Activated B cell treated with CpG ODN at 0.5 μM for 24 hours (primary cell): ENCODE measurements at regions not wholly inside any gene's neighbourhood (a gene's known extent, or its start where the extent isn't known, plus 50 kb on each side); places are given as distances from the start of the nearest gene placed in this dataset.
A peak's percentile ranks its signal among the peaks of the same experiment; 100 is the strongest.
"Not testable (repeated sequence)": the region's sequence is repeated elsewhere in the genome, so short reads cannot be mapped to it uniquely, and the experiment has no call there.

Experiments
- ATAC-seq: fragments of 200-7000 bp; cut with Tn5 transposase; one replicate; pipeline ENCODE4 v1.10.0; 2021; ENCODE audit warnings: low read depth, mild to moderate bottlenecking, moderate library complexity
- CTCF ChIA-PET: fragments of 350-600 bp; sonication (Branson Sonifier 250); formaldehyde crosslinking; loops from one replicate; lab custom pipeline; 2021; ENCODE audit warnings: antibody characterized with exemption; lab: Charles Lee
- POLR2A ChIA-PET: fragments of 350-600 bp; sonication (Branson Sonifier 250); formaldehyde crosslinking; loops from one replicate; lab custom pipeline; 2021; ENCODE audit warnings: antibody characterized with exemption; lab: Charles Lee
- DNase-seq: peaks from one replicate; pipeline ENCODE4 v3.0.0; 2022
- H3K27ac Mint-ChIP-seq: one replicate; pipeline ENCODE4 v1.8.0; 2020; ENCODE audit warnings: mixed read lengths
- H3K27me3 Mint-ChIP-seq: one replicate; pipeline ENCODE4 v1.8.0; 2021; ENCODE audit warnings: mixed read lengths
- H3K36me3 Mint-ChIP-seq: one replicate; pipeline ENCODE4 v1.8.0; 2021; ENCODE audit warnings: low read depth, mixed read lengths
- H3K4me1 Mint-ChIP-seq: one replicate; pipeline ENCODE4 v1.8.0; 2021; ENCODE audit warnings: mixed read lengths
- H3K4me3 Mint-ChIP-seq: one replicate; pipeline ENCODE4 v1.8.0; 2020; ENCODE audit warnings: mild to moderate bottlenecking, mixed read lengths
- H3K9me3 Mint-ChIP-seq: one replicate; pipeline ENCODE4 v1.8.0; 2020; ENCODE audit warnings: mixed read lengths
- intact Hi-C: fragments of 100-400 bp; cut with micrococcal nuclease; formaldehyde crosslinking; loops from one replicate; pipeline ENCODE4 v1.15.1; 2024

- H3K4me3 Mint-ChIP-seq, CTCF ChIA-PET, H3K9me3 Mint-ChIP-seq, H3K27me3 Mint-ChIP-seq, H3K27ac Mint-ChIP-seq, POLR2A ChIA-PET, H3K36me3 Mint-ChIP-seq, ATAC-seq, DNase-seq, H3K4me1 Mint-ChIP-seq, intact Hi-C loops: not testable (repeated sequence)
Observed at GRCh38 chr21:6428498-6429092, 4092.8 kb upstream of the TPTE start.

- H3K27me3 Mint-ChIP-seq, CTCF ChIA-PET, H3K4me1 Mint-ChIP-seq, H3K36me3 Mint-ChIP-seq, ATAC-seq, DNase-seq, H3K4me3 Mint-ChIP-seq, POLR2A ChIA-PET, H3K27ac Mint-ChIP-seq, intact Hi-C loops, H3K9me3 Mint-ChIP-seq: not testable (repeated sequence)
Observed at GRCh38 chr21:6429924-6430323, 4091.5 kb upstream of the TPTE start.

GRCh38 chr21:6433149-6433548 lies 4088.2 kb upstream of the TPTE start:
- H3K27ac Mint-ChIP-seq, H3K27me3 Mint-ChIP-seq, H3K4me3 Mint-ChIP-seq, DNase-seq, ATAC-seq, H3K4me1 Mint-ChIP-seq, intact Hi-C loops, POLR2A ChIA-PET, CTCF ChIA-PET, H3K9me3 Mint-ChIP-seq, H3K36me3 Mint-ChIP-seq: not testable (repeated sequence)

- H3K9me3 Mint-ChIP-seq, H3K36me3 Mint-ChIP-seq, H3K4me3 Mint-ChIP-seq, CTCF ChIA-PET, DNase-seq, H3K27ac Mint-ChIP-seq, POLR2A ChIA-PET, H3K4me1 Mint-ChIP-seq, H3K27me3 Mint-ChIP-seq, ATAC-seq, intact Hi-C loops: not testable (repeated sequence)
Observed at GRCh38 chr21:6436205-6436604, 4085.2 kb upstream of the TPTE start.

DNA sequence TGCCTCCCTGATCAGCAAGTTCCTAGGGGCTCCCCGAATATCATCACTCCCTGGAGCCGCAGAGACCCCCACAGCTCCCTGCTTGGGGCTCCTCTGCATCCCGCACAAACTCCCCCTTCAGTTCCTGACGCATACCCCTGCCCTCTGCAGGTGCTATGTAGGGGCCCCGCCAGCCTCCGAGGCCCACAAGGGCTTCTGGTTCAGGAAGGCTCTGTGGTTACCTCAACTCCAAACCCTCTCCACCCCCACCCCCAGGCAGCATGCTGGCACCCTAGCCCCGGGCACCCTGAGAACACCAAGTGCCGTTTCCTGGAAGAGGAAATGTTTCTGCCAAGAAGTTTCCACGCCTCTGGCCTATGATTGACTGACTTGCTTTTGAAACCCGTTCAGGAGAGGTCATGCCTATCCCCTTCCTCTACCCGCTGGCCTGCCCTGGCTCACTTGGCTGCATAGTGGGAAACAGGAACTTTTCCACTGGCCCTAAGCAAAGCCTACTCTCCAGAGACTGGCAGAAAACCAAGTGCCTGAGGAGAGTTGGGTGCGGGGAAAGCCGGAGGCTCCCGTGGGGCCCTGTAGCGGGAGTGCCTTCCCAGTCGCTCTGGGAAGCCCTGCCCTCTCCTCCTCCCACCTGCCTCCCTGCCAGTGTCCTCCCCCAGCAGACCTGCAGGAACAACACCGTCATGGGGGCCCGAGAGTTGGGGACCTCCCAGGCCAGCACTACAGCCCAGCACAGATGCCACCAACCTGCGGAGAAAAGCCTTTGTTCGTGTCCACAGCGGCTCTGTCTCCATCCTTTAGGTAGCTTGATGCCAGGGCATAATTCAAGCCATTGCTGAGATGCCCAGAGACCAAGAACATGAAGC lies 4084.2 kb upstream of the TPTE start:
- H3K4me1 Mint-ChIP-seq, CTCF ChIA-PET, POLR2A ChIA-PET, DNase-seq, intact Hi-C loops, H3K27me3 Mint-ChIP-seq, H3K4me3 Mint-ChIP-seq, H3K36me3 Mint-ChIP-seq, H3K27ac Mint-ChIP-seq, H3K9me3 Mint-ChIP-seq: not testable (repeated sequence)
- peak; percentile 35 for ATAC-seq

GRCh38 chr21:6437834-6438187 lies 4083.6 kb upstream of the TPTE start:
- intact Hi-C loops, H3K27ac Mint-ChIP-seq, POLR2A ChIA-PET, CTCF ChIA-PET, H3K27me3 Mint-ChIP-seq, H3K9me3 Mint-ChIP-seq, H3K4me3 Mint-ChIP-seq, H3K4me1 Mint-ChIP-seq, H3K36me3 Mint-ChIP-seq, DNase-seq: not testable (repeated sequence)
- peak; percentile 75 for ATAC-seq

DNA sequence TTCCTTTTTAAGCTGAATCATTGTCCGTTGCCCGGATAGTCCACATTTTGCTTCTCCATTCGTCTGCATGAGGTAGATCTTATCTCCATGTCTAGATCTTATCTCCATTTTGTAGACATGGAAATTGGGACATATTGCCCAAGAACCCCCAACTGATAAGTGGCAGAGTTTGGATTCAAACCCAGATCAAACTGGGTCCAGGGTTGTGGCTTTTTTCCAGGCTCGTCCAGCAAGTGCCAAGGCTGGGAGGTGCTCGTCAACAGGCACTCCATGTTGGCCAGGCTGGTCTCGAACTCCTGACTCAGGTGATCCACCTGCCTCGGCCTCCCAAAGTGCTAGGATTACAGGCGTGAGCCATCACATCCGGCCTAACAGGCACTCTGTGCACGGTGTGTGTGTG lies 4082.3 kb upstream of the TPTE start:
- POLR2A ChIA-PET, H3K27me3 Mint-ChIP-seq, H3K4me1 Mint-ChIP-seq, H3K9me3 Mint-ChIP-seq, intact Hi-C loops, H3K4me3 Mint-ChIP-seq, ATAC-seq, CTCF ChIA-PET, H3K27ac Mint-ChIP-seq, DNase-seq, H3K36me3 Mint-ChIP-seq: not testable (repeated sequence)

- H3K4me1 Mint-ChIP-seq, intact Hi-C loops, H3K9me3 Mint-ChIP-seq, DNase-seq, POLR2A ChIA-PET, H3K27me3 Mint-ChIP-seq, CTCF ChIA-PET, H3K36me3 Mint-ChIP-seq, ATAC-seq, H3K27ac Mint-ChIP-seq, H3K4me3 Mint-ChIP-seq: not testable (repeated sequence)
Observed at GRCh38 chr21:6454648-6455340, 4066.6 kb upstream of the TPTE start.

- H3K4me1 Mint-ChIP-seq, H3K27me3 Mint-ChIP-seq, H3K36me3 Mint-ChIP-seq, ATAC-seq, H3K9me3 Mint-ChIP-seq, CTCF ChIA-PET, H3K27ac Mint-ChIP-seq, H3K4me3 Mint-ChIP-seq, POLR2A ChIA-PET, DNase-seq, intact Hi-C loops: not testable (repeated sequence)
Observed at GRCh38 chr21:6456011-6456661, 4065.2 kb upstream of the TPTE start.

- ATAC-seq, H3K36me3 Mint-ChIP-seq, intact Hi-C loops: not testable (repeated sequence)
Observed at GRCh38 chr21:6459761-6460160, 4061.6 kb upstream of the TPTE start.

GRCh38 chr21:6461358-6461757 lies 4060.0 kb upstream of the TPTE start:
- H3K4me1 Mint-ChIP-seq, H3K36me3 Mint-ChIP-seq, H3K27me3 Mint-ChIP-seq, CTCF ChIA-PET, DNase-seq, ATAC-seq, H3K4me3 Mint-ChIP-seq, POLR2A ChIA-PET, H3K9me3 Mint-ChIP-seq, intact Hi-C loops, H3K27ac Mint-ChIP-seq: not testable (repeated sequence)

More at GRCh38 chr21:6459761-6460160, 4061.6 kb upstream of the TPTE start:
- H3K27ac Mint-ChIP-seq, CTCF ChIA-PET, H3K4me1 Mint-ChIP-seq, H3K9me3 Mint-ChIP-seq, POLR2A ChIA-PET, H3K4me3 Mint-ChIP-seq, H3K27me3 Mint-ChIP-seq, DNase-seq: not testable (repeated sequence)
